HG02610 (cell line): ENCODE measurements at regions not wholly inside any gene's neighbourhood (a gene's known extent, or its start where the extent isn't known, plus 50 kb on each side); places are given as distances from the start of the nearest gene placed in this dataset.

ENCODE experiments used
- ATAC-seq: cut with Tn5 transposase; IDR thresholded peaks from one replicate; pipeline ENCODE4 v1.9.1; 2021; ENCODE audit warnings: mild to moderate bottlenecking, moderate library complexity; ENCODE audit not compliant: unreplicated experiment

- no peak for ATAC-seq
These were observed 388.0 kb downstream of the ICE1 start for GRCh38 chr5:5810461-5810860.

GRCh38 chr5:5805916-5806315, 383.4 kb downstream of the ICE1 start:
- ATAC-seq: no peak

DNA sequence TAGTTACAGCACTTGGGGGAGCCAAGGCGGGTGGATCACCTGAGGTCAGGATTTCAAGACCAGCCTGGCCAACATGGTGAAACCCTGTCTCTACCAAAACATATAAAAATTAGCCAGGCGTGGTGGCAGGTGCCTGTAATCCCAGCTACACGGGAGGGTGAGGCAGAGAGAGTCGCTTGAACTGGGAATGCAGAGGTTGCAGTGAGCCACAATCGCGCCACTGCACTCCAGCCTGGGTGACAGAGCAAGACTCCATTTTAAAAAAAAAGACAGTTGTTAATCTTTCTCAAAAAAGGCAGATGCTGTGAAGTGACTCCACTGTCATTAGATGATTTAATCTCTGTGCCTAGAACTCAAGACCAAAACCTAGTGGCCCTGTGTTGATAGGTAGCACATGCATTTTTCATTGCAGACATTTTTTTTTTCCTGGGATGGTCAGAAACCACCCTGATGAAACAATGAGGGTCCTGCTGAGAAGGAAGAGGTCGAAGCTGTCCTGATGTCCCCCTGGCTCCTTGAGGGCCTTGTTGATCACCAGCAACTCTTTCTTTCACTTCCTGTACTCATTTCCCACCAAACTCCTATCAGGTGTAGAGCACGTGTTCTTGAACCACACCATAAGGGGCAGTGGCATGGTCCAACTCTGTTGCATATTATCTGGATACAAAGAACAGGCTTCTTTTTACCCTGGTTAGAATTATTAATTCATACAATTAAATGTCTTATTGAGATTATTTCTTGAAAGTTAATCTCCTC, 382.2 kb downstream of the ICE1 start:
- ATAC-seq: no peak

DNA sequence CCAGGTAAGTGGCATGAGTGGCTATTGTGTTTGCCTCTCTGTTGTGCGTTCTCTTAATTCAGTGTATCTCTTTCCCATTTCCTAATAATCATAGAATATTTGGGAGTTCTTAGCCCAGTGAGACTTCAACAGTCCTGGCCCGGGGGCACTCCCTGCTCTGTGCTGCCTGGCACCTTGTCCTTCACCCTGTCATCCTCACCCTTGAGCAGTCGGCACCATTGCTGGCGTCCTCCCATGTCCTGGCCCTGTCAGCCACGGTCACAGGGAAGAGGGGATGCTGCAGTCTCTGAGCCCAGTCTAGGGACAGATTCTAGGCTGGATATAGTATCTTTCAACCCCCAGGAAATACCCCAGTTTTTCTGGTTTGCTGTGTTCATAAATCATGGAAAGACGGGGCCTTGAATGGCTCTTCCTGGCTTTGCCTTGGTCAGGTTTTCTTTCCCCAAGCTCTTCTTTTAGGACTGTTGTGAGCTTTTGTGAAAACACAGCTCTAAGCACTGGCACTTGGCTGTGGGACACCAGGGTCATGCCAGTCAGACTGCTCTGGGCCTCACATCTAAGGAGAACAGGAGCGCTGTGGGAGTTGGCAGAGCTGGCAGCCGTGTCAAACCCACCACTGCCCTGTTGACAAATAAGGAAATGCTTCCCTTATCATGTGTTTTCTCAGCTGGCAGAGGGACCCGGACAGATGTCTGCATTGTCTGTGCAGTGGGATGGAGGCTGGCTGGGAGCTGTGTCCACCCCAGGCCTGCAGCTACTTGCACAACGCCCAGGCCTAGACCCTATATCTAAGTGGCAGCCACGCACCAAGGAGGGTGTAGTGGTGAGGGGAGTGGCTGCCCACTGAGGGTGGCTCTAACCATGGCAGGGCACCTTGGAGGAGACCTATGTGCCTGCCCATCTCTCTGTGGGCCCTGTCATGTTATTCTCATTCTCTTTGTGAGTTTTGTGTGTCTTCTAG, 378.6 kb downstream of the ICE1 start:
- no peak for ATAC-seq

GRCh38 chr5:5799826-5800225, 377.3 kb downstream of the ICE1 start:
- ATAC-seq: no peak

GRCh38 chr5:5799229-5799628, 376.8 kb downstream of the ICE1 start:
- ATAC-seq: no peak

DNA sequence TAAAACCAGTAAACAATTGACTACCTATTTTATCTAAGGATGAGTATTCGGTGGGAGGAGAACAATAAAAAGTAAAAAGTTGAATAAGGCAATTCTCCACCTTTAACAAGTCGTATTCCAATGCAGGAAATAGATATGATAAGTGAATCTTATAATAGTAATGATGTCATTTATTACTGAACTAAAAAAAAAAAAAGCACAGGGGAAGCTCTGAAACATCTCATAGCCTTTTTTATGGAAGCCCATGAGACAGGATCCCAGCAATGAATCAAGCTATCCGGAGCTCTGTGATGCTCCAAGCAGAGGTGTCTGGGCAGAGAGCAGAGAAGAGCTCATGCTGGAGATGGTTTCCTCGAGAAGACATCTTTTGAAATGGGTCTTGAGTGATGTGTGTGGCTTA, 376.0 kb downstream of the ICE1 start:
- no peak for ATAC-seq

- no peak for ATAC-seq
These were observed 375.6 kb downstream of the ICE1 start for GRCh38 chr5:5798041-5798440.

GRCh38 chr5:5795074-5795771, 372.7 kb downstream of the ICE1 start:
- ATAC-seq: no peak

GRCh38 chr5:5794118-5794560, 371.7 kb downstream of the ICE1 start:
- ATAC-seq: no peak

GRCh38 chr5:5793242-5794117, 371.0 kb downstream of the ICE1 start:
- no peak for ATAC-seq

- no peak for ATAC-seq
These were observed 369.6 kb downstream of the ICE1 start for GRCh38 chr5:5792106-5792505.

GRCh38 chr5:5788793-5789192, 366.3 kb downstream of the ICE1 start:
- ATAC-seq: no peak

DNA sequence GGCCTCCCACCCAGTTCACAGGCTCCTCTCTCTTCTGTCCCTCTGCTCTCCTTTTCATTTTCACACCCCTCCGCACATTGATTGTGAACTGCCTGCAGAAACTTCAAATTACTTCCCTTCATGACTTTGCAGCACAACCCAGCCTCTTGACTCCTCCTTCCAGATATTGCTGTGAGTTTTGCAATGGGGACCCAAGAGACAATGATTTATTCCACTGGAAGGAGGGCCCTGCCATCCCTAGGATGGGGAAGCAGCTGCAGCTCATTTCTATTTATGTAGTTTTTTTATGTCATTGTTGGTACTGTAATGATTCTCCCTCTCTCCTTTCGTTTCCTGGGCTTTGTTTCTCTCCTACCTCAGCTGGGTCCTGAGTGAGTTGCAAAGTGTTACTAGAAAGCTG, 364.9 kb downstream of the ICE1 start:
- no peak for ATAC-seq

DNA sequence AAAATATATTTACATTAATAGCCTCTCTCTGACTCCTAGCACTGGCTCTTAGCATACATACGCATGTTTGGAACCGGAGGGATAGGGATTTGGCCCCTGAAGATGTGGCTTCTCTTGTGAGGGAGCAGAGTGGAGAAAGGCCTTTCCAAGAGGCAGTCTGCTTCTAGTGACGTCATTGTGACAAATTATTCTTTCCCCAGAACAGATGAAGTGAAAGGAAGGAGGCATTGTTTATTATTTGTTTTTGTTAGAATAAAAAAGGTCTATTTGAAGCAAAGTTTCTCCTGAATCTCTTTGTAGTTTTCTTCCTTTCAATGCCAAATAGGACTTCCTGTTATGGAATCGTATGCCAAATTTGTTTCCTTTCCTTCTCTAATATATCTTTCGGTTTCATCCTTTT, 361.6 kb downstream of the ICE1 start:
- ATAC-seq: no peak

GRCh38 chr5:5783021-5783420, 360.5 kb downstream of the ICE1 start:
- no peak for ATAC-seq

DNA sequence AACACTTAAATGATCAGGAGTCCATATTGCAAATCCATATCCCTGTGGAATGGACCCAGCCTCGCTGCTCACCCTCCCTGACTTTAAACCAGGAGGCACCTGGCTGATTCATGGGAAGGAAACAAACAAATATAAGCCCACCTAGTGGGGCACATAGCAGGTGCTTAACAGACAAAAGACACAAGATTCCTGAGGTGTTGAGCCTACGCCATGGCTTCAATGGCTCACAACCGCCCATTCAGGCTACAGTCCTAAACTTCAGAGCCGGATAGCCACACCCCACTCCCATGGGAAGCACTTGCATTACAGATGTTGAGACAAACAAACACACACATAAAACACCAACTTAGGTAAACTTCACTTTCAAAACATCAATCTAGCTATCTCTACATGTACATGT, 359.9 kb downstream of the ICE1 start:
- ATAC-seq: no peak

DNA sequence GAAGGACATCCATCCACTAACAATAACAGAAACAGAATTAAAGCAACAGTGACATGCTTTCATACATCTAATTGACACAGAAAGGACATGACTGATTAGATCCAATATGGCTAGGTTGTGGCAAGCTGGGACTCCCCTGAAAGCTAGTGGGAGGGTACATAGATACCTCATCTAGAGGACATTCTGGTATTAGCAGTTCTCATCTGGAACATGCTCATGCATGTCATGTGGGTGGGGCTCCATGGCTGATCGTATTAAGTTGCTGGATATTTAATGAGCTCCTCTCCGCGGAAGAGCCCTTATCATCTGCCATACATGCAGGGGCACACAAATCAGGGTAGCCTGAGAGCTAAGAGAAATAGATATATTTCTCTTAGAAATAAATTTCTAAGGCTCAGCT, 358.9 kb downstream of the ICE1 start:
- ATAC-seq: no peak

- no peak for ATAC-seq
These were observed 357.8 kb downstream of the ICE1 start for GRCh38 chr5:5780253-5780652.

DNA sequence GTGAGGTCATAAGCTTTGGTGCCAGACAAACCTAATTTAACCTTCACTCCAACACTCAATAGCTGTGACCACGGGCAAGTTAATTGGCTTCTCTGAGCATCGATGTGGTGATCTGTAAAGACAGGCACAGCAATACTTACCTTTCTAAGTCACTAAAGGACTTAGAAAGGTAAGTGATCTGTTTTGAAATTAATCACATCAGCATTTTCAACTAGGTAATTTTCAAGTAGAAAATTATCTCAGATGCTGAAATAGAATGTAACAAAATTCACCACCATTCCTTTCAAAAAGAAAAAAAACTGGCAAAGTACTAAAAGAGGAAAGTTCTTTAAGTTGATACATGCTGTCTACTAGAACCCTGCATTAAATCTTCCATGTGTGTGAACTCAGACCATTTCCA, 354.5 kb downstream of the ICE1 start:
- ATAC-seq: no peak
